OCI-LY7 (cell line): ENCODE measurements at regions not wholly inside any gene's neighbourhood (a gene's known extent, or its start where the extent isn't known, plus 50 kb on each side); places are given as distances from the start of the nearest gene placed in this dataset.

Source experiments
- BruUV-seq: library from RNA; stranded (reverse); fragments of 400-500 nt; replicated peaks from 2 replicates; lab custom pipeline; 2021; lab: Mats Ljungman, UMichigan
- CTCF ChIA-PET: fragments of 300-600 bp; sonication (Branson Sonifier 250); formaldehyde crosslinking; loops from one replicate; lab custom pipeline; 2022; ENCODE audit warnings: antibody characterized with exemption; ENCODE audit not compliant: unreplicated experiment; lab: Charles Lee
- POLR2A ChIA-PET: fragments of 300-600 bp; sonication (Branson Sonifier 250); formaldehyde crosslinking; loops from one replicate; lab custom pipeline; 2022; ENCODE audit warnings: antibody characterized with exemption; lab: Charles Lee
- DNase-seq: peaks from one replicate; pipeline ENCODE4 v3.0.0-alpha.2; 2015; ENCODE audit warnings: low spot score
- H2AFZ ChIP-seq: fragments of 200-600 bp; sonication (generic), shearing (Covaris generic); 2 replicates; pipeline ENCODE4 v1.6.1; 2014; ENCODE audit warnings: mild to moderate bottlenecking, antibody characterized with exemption, low read length, moderate library complexity
- H3K27ac ChIP-seq: fragments of 200-600 bp; sonication (generic); 2 replicates; pipeline ENCODE4 v1.5.1; 2014; ENCODE audit warnings: mixed run types, low read depth, mild to moderate bottlenecking, moderate library complexity, low read length, inconsistent platforms; ENCODE audit not compliant: poor library complexity, severe bottlenecking
- H3K36me3 ChIP-seq: fragments of 200-600 bp; sonication (generic); 2 replicates; pipeline ENCODE4 v1.6.1; 2014; ENCODE audit warnings: mild to moderate bottlenecking, antibody characterized with exemption, low read length, moderate library complexity, mixed read lengths; ENCODE audit not compliant: insufficient read depth
- H3K4me1 ChIP-seq: fragments of 200-600 bp; sonication (generic); 2 replicates; pipeline ENCODE4 v1.5.1; 2014; ENCODE audit warnings: mild to moderate bottlenecking, low read length; ENCODE audit not compliant: insufficient read depth, poor library complexity, severe bottlenecking
- H3K4me2 ChIP-seq: fragments of 200-600 bp; sonication (generic); 2 replicates; pipeline ENCODE4 v1.6.1; 2014; ENCODE audit warnings: mild to moderate bottlenecking, low read length
- H3K4me3 ChIP-seq: fragments of 200-600 bp; sonication (generic); 2 replicates; pipeline ENCODE4 v1.5.1; 2014; ENCODE audit warnings: mild to moderate bottlenecking, low read depth, low read length; ENCODE audit not compliant: poor library complexity, severe bottlenecking
- H3K79me2 ChIP-seq: fragments of 200-600 bp; sonication (generic); 2 replicates; pipeline ENCODE4 v1.6.1; 2016; ENCODE audit warnings: low read depth, mild to moderate bottlenecking, low read length, moderate library complexity, mixed read lengths; ENCODE audit not compliant: insufficient read depth
- H3K9me2 ChIP-seq: fragments of 200-600 bp; sonication (generic); 2 replicates; pipeline ENCODE4 v1.6.1; 2016; ENCODE audit warnings: mild to moderate bottlenecking, low read length, mixed read lengths; ENCODE audit not compliant: insufficient read depth
- H3K9me3 ChIP-seq: fragments of 200-600 bp; sonication (generic); 2 replicates; pipeline ENCODE4 v1.6.1; 2014; ENCODE audit warnings: mild to moderate bottlenecking, mixed run types, low read length, mixed read lengths
- H4K20me1 ChIP-seq: fragments of 200-600 bp; sonication (generic); 2 replicates; pipeline ENCODE4 v1.6.1; 2014; ENCODE audit warnings: mild to moderate bottlenecking, antibody characterized with exemption, low read length, moderate library complexity, mixed read lengths; ENCODE audit not compliant: insufficient read depth
- CTCF ChIP-seq: fragments of 200-600 bp; sonication (generic); conservative IDR thresholded peaks from 2 replicates; pipeline ENCODE4 v1.5.1; 2014; ENCODE audit warnings: mild to moderate bottlenecking, antibody characterized with exemption, low read length, moderate library complexity, mixed read lengths
- EZH2phosphoT487 ChIP-seq: fragments of 200-600 bp; sonication (generic); IDR thresholded peaks from 2 replicates; pipeline ENCODE4 v1.6.1; 2018; ENCODE audit warnings: low read depth, borderline replicate concordance, mild to moderate bottlenecking, mixed run types, antibody characterized with exemption, low read length, moderate library complexity, mixed read lengths
- intact Hi-C: fragments of 100-400 bp; cut with micrococcal nuclease; formaldehyde crosslinking; loops from one replicate; pipeline ENCODE4 v1.10.0; 2022; ENCODE audit not compliant: unreplicated experiment

- ChIA-PET POLR2A (no interaction called here), CTCF (no interaction called here)
- Histone ChIP-seq H3K27ac (no peak overlapping the region), H3K9me3 (no peaks in the 10 kb centered on the region), H3K4me1 (no peaks in the 10 kb centered on the region), H3K4me3 (no peak overlapping the region), H4K20me1 (no peaks in the 10 kb centered on the region), H3K79me2 (no peaks in the 10 kb centered on the region), H2AFZ (no peak overlapping the region), H3K9me2 (no peaks in the 10 kb centered on the region), H3K36me3 (no peaks in the 10 kb centered on the region), H3K4me2 (no peak overlapping the region)
- intact Hi-C loops = no loop called here
- DNase-seq = no peak
- no TSS peak for BruUV-seq
- TF ChIP-seq CTCF (no peak), EZH2phosphoT487 (no peak)
Observed at GRCh38 chr10:129116371-129116770, 350.7 kb upstream of the MGMT start.

- POLR2A ChIA-PET = no interaction called here
- intact Hi-C loops = no loop called here
- Histone ChIP-seq H3K4me3 (no peak overlapping the region), H3K36me3 (no peaks in the 10 kb centered on the region), H2AFZ (no peak overlapping the region), H3K4me2 (no peak overlapping the region), H3K79me2 (no peaks in the 10 kb centered on the region), H3K9me2 (no peaks in the 10 kb centered on the region), H4K20me1 (no peaks in the 10 kb centered on the region), H3K4me1 (no peaks in the 10 kb centered on the region), H3K9me3 (no peaks in the 10 kb centered on the region), H3K27ac (no peak overlapping the region)
- TF ChIP-seq EZH2phosphoT487 (no peak), CTCF (no peak)
- no TSS peak for BruUV-seq
- DNase-seq = no peak
- CTCF ChIA-PET = no interaction called here
Observed at GRCh38 chr10:129120441-129120840, 346.6 kb upstream of the MGMT start.

- Histone ChIP-seq H3K4me1 (no peaks in the 10 kb centered on the region), H3K9me3 (no peaks in the 10 kb centered on the region), H3K27ac (no peak overlapping the region), H3K9me2 (no peaks in the 10 kb centered on the region), H3K4me3 (no peak overlapping the region), H4K20me1 (no peaks in the 10 kb centered on the region), H3K4me2 (no peak overlapping the region), H3K36me3 (no peaks in the 10 kb centered on the region), H2AFZ (no peak overlapping the region), H3K79me2 (no peaks in the 10 kb centered on the region)
- intact Hi-C loops = no loop called here
- no peak for DNase-seq
- BruUV-seq = no TSS peak
- ChIA-PET POLR2A (no interaction called here), CTCF (no interaction called here)
- no peak for TF ChIP-seq EZH2phosphoT487
- TF ChIP-seq CTCF = no peak
Observed at GRCh38 chr10:129122846-129123245, 344.2 kb upstream of the MGMT start.
